Right lobe of liver (tissue), 4 donors: ENCODE measurements at regions not wholly inside any gene's neighbourhood (a gene's known extent, or its start where the extent isn't known, plus 50 kb on each side); places are given as distances from the start of the nearest gene placed in this dataset.

Experiments
- CTCF ChIP-seq, 4 donors: fragments of 200-600 bp in 3 of 4; fragments of 450-650 bp in 1 of 4; IDR thresholded peaks; one replicate each; pipeline versions ENCODE4 v1.5.1 to v1.8.0; 2016 to 2022; ENCODE audit warnings: antibody characterized with exemption in 4 of 4, mild to moderate bottlenecking in 2 of 4
- POLR2A ChIP-seq: fragments of 450-650 bp; IDR thresholded peaks from one replicate; pipeline ENCODE4 v1.6.1; 2017; ENCODE audit warnings: antibody characterized with exemption, mild to moderate bottlenecking
- donor health status: DM: no; HTN: no; CAD: no.
- donor health status: DM: no; HTN: no; CAD: no.
- donor health status: DM: no; HTN: yes; CAD: no.

GRCh38 chr3:194772241-194773000, 86.7 kb downstream of the FAM43A start:
- TF ChIP-seq CTCF (IDR thresholded peaks at IDR 0.05) (no peak), POLR2A (no peak)
